BE2C (cell line): ENCODE measurements at regions not wholly inside any gene's neighbourhood (a gene's known extent, or its start where the extent isn't known, plus 50 kb on each side); places are given as distances from the start of the nearest gene placed in this dataset.

ENCODE experiments used
- DNase-seq: peaks from one replicate; pipeline ENCODE4 v3.0.0-alpha.2; 2020
- H3K27me3 ChIP-seq: fragments of 250-450 bp; sonication (Bioruptor Pico); 2 replicates; pipeline ENCODE4 v1.5.1; 2020; ENCODE audit warnings: mild to moderate bottlenecking
- H3K36me3 ChIP-seq: fragments of 250-450 bp; sonication (Bioruptor Pico); 2 replicates; pipeline ENCODE4 v1.5.1; 2020; ENCODE audit warnings: mild to moderate bottlenecking
- H3K4me1 ChIP-seq: fragments of 250-450 bp; sonication (Bioruptor Pico); 2 replicates; pipeline ENCODE4 v1.5.1; 2020
- H3K4me3 ChIP-seq: 2 replicates; pipeline ENCODE4 v1.5.1; 2011; ENCODE audit warnings: low read depth, low read length
- H3K9me3 ChIP-seq: fragments of 250-450 bp; sonication (Bioruptor Pico); 2 replicates; pipeline ENCODE4 v1.5.1; 2020
- CTCF ChIP-seq: IDR thresholded peaks from 2 replicates; pipeline ENCODE4 v1.5.1; 2012; ENCODE audit warnings: mild to moderate bottlenecking, low read depth, low read length

- no peaks in the 10 kb centered on the region for H3K27me3 ChIP-seq
- no peaks in the 10 kb centered on the region for H3K4me1 ChIP-seq
- H3K36me3 ChIP-seq, result no peaks in the 10 kb centered on the region
- H3K4me3 ChIP-seq, result no peak overlapping the region
- no peaks in the 10 kb centered on the region for H3K9me3 ChIP-seq
- no peak for TF ChIP-seq CTCF
- no peak for DNase-seq
Measured at GRCh38 chr12:31849090-31849687, 110.0 kb upstream of the RESF1 start.

- no peaks in the 10 kb centered on the region for H3K9me3 ChIP-seq
- no peak overlapping the region for H3K4me3 ChIP-seq
- no peak for DNase-seq
- no peak for TF ChIP-seq CTCF
- no peaks in the 10 kb centered on the region for H3K4me1 ChIP-seq
- no peaks in the 10 kb centered on the region for H3K27me3 ChIP-seq
- no peaks in the 10 kb centered on the region for H3K36me3 ChIP-seq
Measured at GRCh38 chr12:31846405-31846804, 112.8 kb upstream of the RESF1 start.

GRCh38 chr12:31845613-31846322, 113.4 kb upstream of the RESF1 start:
- Histone ChIP-seq H3K27me3 (no peaks in the 10 kb centered on the region), H3K4me1 (no peaks in the 10 kb centered on the region), H3K4me3 (no peak overlapping the region), H3K9me3 (no peaks in the 10 kb centered on the region), H3K36me3 (no peaks in the 10 kb centered on the region)
- no peak for TF ChIP-seq CTCF
- DNase-seq, result no peak

GRCh38 chr12:31843398-31844095, 114.7 kb upstream of the AMN1 start:
- no peak for DNase-seq
- no peak for TF ChIP-seq CTCF
- Histone ChIP-seq H3K4me1 (no peaks in the 10 kb centered on the region), H3K27me3 (no peaks in the 10 kb centered on the region), H3K9me3 (no peaks in the 10 kb centered on the region), H3K4me3 (no peak overlapping the region), H3K36me3 (no peaks in the 10 kb centered on the region)

GRCh38 chr12:31837913-31838312, 109.1 kb upstream of the AMN1 start:
- H3K36me3 ChIP-seq, result no peaks in the 10 kb centered on the region
- TF ChIP-seq CTCF, result no peak
- H3K27me3 ChIP-seq, result peaks cover 2% of the 10 kb centered on the region; the same call in 1 of the 2 replicates
- no peak for DNase-seq
- no peak overlapping the region for H3K4me3 ChIP-seq
- H3K4me1 ChIP-seq, result no peaks in the 10 kb centered on the region
- H3K9me3 ChIP-seq, result no peaks in the 10 kb centered on the region
